Smooth muscle cell (in vitro differentiated cells): ENCODE measurements at regions not wholly inside any gene's neighbourhood (a gene's known extent, or its start where the extent isn't known, plus 50 kb on each side); places are given as distances from the start of the nearest gene placed in this dataset.

Experiments used
- DNase-seq: peaks from one replicate; lab custom pipeline; 2025; ENCODE audit not compliant: unreplicated experiment; lab: John Stamatoyannopoulos, UW
- H2AFZ ChIP-seq: fragments of 200-600 bp; sonication (generic); 2 replicates; pipeline ENCODE4 v1.6.0; 2016; ENCODE audit warnings: antibody characterized with exemption, low read depth, mild to moderate bottlenecking
- H3F3A ChIP-seq: fragments of 200-600 bp; sonication (generic); 2 replicates; pipeline ENCODE4 v1.6.0; 2017; ENCODE audit warnings: antibody characterized with exemption, low read depth
- H3K27ac ChIP-seq: fragments of 200-600 bp; sonication (generic); 2 replicates; pipeline ENCODE4 v1.5.1; 2016; ENCODE audit warnings: low read depth, mild to moderate bottlenecking
- H3K27me3 ChIP-seq: fragments of 200-600 bp; sonication (generic); 2 replicates; pipeline ENCODE4 v1.6.1; 2016; ENCODE audit warnings: low read depth, mild to moderate bottlenecking
- H3K36me3 ChIP-seq: fragments of 200-600 bp; sonication (generic); 2 replicates; pipeline ENCODE4 v1.5.1; 2016; ENCODE audit warnings: low read depth
- H3K4me1 ChIP-seq: fragments of 200-600 bp; sonication (generic); 2 replicates; pipeline ENCODE4 v1.5.1; 2016; ENCODE audit warnings: low read depth
- H3K4me2 ChIP-seq: fragments of 200-600 bp; sonication (generic); 2 replicates; pipeline ENCODE4 v1.6.0; 2016; ENCODE audit warnings: mild to moderate bottlenecking
- H3K4me3 ChIP-seq: fragments of 200-600 bp; sonication (generic); 2 replicates; pipeline ENCODE4 v1.5.1; 2016; ENCODE audit warnings: mild to moderate bottlenecking
- H3K79me2 ChIP-seq: fragments of 200-600 bp; sonication (generic); 2 replicates; pipeline ENCODE4 v1.6.0; 2016; ENCODE audit warnings: low read depth, mild to moderate bottlenecking
- H3K9ac ChIP-seq: fragments of 200-600 bp; sonication (generic); 2 replicates; pipeline ENCODE4 v1.6.0; 2016; ENCODE audit warnings: low read depth
- H3K9me3 ChIP-seq: fragments of 200-600 bp; sonication (generic); replicated peaks from 2 replicates; pipeline ENCODE4 v1.5.1; 2016; ENCODE audit warnings: low read depth
- H4K20me1 ChIP-seq: fragments of 200-600 bp; sonication (generic); 2 replicates; pipeline ENCODE4 v1.6.0; 2016; ENCODE audit warnings: low read depth
- WGBS: methylation state at CpG from one replicate; pipeline ENCODE4 v1.1.7; 2016; ENCODE audit warnings: low lambda C conversion rate; 5-methylcytosine and 5-hydroxymethylcytosine counted together
- TF ChIP-seq, protein P1 (sequence below): fragments of 200-600 bp; sonication (generic); IDR thresholded peaks from 2 replicates; pipeline ENCODE4 v1.5.1; 2017; ENCODE audit warnings: borderline replicate concordance, mild to moderate bottlenecking, antibody characterized with exemption; ENCODE audit not compliant: insufficient read depth, poor library complexity, severe bottlenecking

DNA sequence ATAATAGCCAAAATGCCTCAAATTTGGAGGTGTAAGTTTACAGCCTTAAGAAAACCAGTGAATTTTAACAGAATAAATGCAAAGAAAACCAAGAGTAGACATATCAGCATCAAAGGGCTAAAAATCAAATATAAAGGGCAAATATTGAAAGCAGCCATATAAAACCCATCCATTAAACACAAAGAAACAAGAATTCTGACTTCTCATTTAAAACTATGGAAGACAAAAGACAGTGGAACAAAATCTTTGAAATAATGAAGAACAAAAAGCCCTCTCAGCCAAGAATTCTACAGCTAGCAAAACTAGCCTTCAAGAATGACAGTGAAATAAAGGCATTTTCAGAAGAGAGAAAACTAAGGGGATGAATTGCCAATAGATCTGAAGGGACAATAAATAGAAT, 91.3 kb upstream of the FST start:
- no peak for DNase-seq
- H3K27me3 ChIP-seq: no peaks in the 10 kb centered on the region
- H2AFZ ChIP-seq: no peak overlapping the region
- no peak overlapping the region for H3K4me2 ChIP-seq
- no peak overlapping the region for H3K4me3 ChIP-seq
- no peak overlapping the region for H3K9ac ChIP-seq
- H3F3A ChIP-seq: no peaks in the 10 kb centered on the region
- H3K9me3 ChIP-seq: peaks cover 20% of the 10 kb centered on the region
- H4K20me1 ChIP-seq: no peaks in the 10 kb centered on the region
- no peaks in the 10 kb centered on the region for H3K79me2 ChIP-seq
- TF ChIP-seq, protein P1, sequence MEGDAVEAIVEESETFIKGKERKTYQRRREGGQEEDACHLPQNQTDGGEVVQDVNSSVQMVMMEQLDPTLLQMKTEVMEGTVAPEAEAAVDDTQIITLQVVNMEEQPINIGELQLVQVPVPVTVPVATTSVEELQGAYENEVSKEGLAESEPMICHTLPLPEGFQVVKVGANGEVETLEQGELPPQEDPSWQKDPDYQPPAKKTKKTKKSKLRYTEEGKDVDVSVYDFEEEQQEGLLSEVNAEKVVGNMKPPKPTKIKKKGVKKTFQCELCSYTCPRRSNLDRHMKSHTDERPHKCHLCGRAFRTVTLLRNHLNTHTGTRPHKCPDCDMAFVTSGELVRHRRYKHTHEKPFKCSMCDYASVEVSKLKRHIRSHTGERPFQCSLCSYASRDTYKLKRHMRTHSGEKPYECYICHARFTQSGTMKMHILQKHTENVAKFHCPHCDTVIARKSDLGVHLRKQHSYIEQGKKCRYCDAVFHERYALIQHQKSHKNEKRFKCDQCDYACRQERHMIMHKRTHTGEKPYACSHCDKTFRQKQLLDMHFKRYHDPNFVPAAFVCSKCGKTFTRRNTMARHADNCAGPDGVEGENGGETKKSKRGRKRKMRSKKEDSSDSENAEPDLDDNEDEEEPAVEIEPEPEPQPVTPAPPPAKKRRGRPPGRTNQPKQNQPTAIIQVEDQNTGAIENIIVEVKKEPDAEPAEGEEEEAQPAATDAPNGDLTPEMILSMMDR: no peak
- no peaks in the 10 kb centered on the region for H3K4me1 ChIP-seq
- H3K36me3 ChIP-seq: no peaks in the 10 kb centered on the region
- H3K27ac ChIP-seq: no peak overlapping the region

DNA sequence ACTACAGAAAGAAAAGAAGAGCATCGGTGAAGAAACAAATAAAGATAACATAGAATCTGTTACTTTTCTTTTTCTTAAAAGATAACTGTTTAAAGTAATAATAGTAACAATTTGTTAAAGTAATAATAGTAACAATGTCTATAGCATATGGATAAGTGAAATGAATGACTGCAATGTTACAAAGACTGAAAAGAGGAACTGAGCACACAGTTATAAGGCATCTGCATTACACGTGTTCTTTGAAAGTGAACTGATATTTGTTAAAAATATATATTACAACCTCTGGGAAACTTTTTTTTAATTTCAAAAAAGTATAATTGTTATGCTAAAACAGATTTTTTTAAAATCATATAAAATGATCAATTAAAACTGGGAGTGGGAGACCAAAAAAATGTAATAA, 88.4 kb upstream of the FST start:
- no peak overlapping the region for H3K27ac ChIP-seq
- WGBS: 83% methylated on average over 2 of the region's 2 CpGs
- no peaks in the 10 kb centered on the region for H3F3A ChIP-seq
- no peaks in the 10 kb centered on the region for H4K20me1 ChIP-seq
- no peaks in the 10 kb centered on the region for H3K36me3 ChIP-seq
- DNase-seq: no peak
- H3K9ac ChIP-seq: no peak overlapping the region
- peaks cover 20% of the 10 kb centered on the region for H3K9me3 ChIP-seq
- no peaks in the 10 kb centered on the region for H3K79me2 ChIP-seq
- no peak overlapping the region for H2AFZ ChIP-seq
- no peaks in the 10 kb centered on the region for H3K27me3 ChIP-seq
- no peak overlapping the region for H3K4me3 ChIP-seq
- H3K4me2 ChIP-seq: no peak overlapping the region
- TF ChIP-seq, protein P1: no peak
- H3K4me1 ChIP-seq: no peaks in the 10 kb centered on the region

DNA sequence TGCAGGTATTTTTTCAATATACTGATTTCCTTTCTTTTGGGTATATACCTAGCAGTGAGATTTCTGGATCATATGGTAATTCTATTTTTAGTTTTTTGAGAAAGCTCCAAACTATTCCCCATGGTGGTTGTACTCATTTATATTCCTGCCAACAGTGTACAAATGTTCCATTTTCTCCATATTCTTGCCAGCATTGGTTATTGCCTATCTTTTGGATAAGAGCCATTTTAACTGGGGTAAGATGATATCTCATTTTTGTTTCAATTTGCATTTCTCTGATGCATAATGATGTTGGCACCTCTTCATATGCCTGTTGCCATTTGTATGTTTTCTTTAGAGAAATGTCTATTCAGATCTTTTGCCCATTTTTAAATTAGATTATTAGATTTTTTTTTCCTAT, 85.6 kb upstream of the FST start:
- Histone ChIP-seq H3K79me2 (no peaks in the 10 kb centered on the region), H3K9me3 (peaks cover 2% of the 10 kb centered on the region), H3K36me3 (no peaks in the 10 kb centered on the region), H3K4me3 (no peak overlapping the region), H3K4me2 (no peak overlapping the region), H3K4me1 (no peaks in the 10 kb centered on the region), H4K20me1 (no peaks in the 10 kb centered on the region), H3K9ac (no peak overlapping the region), H3K27ac (no peak overlapping the region), H2AFZ (no peak overlapping the region), H3K27me3 (no peaks in the 10 kb centered on the region), H3F3A (no peaks in the 10 kb centered on the region)
- TF ChIP-seq, protein P1: no peak
- no peak for DNase-seq

DNA sequence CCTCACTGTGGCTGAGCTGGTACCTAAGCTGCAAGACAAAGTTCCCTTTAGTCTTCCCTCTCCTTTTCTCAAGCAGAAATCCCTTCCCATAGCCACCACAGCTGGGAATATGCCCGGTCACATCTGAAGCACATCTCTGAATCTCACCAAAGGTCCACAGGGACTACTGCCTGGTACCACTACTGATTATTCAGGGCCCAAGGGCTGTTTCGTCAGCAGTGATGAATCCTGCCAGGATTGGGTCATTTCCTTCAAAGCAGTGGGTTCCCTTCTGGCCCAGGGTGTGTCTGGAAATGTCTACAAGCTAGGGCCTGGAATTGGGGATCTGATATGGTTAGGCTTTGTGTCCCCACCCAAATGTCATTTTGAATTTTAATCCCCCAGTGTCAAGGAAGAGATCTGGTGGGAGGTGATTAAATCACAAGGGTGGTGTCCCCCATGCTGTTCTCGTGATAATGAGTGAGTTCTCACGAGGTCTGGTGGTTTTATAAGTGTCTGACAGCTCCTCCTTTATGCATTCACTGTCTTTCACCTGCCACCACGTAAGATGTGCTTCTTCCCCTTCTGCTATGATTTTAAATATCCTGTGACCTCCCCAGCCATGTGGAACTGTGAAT, 83.2 kb upstream of the FST start:
- TF ChIP-seq, protein P1: no peak
- Histone ChIP-seq H3K4me1 (no peaks in the 10 kb centered on the region), H3K79me2 (no peaks in the 10 kb centered on the region), H3K9ac (no peak overlapping the region), H3K9me3 (no peaks in the 10 kb centered on the region), H3K27me3 (no peaks in the 10 kb centered on the region), H4K20me1 (no peaks in the 10 kb centered on the region), H3K36me3 (no peaks in the 10 kb centered on the region), H3K27ac (no peak overlapping the region), H3K4me3 (no peak overlapping the region), H3F3A (no peaks in the 10 kb centered on the region), H3K4me2 (no peak overlapping the region), H2AFZ (no peak overlapping the region)
- DNase-seq: no peak
- 88% methylated on average over 5 of the region's 5 CpGs for WGBS
